GM23248 (cell line): ENCODE measurements at regions not wholly inside any gene's neighbourhood (a gene's known extent, or its start where the extent isn't known, plus 50 kb on each side); places are given as distances from the start of the nearest gene placed in this dataset.

Experiments
- DNase-seq: peaks from one replicate; pipeline ENCODE4 v3.0.0-alpha.2; 2015
- H2AFZ ChIP-seq: fragments of 200-600 bp; sonication (generic); 2 replicates; pipeline ENCODE4 v1.6.1; 2016; ENCODE audit warnings: antibody characterized with exemption
- H3F3A ChIP-seq: fragments of 200-600 bp; sonication (generic); 2 replicates; pipeline ENCODE4 v1.6.1; 2016; ENCODE audit warnings: mild to moderate bottlenecking, antibody characterized with exemption, mixed run types; ENCODE audit not compliant: insufficient read depth
- H3K27ac ChIP-seq: fragments of 200-600 bp; sonication (generic); 2 replicates; pipeline ENCODE4 v1.5.1; 2016; ENCODE audit warnings: mild to moderate bottlenecking
- H3K27me3 ChIP-seq: fragments of 200-600 bp; sonication (generic); replicated peaks from 2 replicates; pipeline ENCODE4 v1.6.1; 2016; ENCODE audit warnings: mild to moderate bottlenecking; ENCODE audit not compliant: insufficient read depth
- H3K36me3 ChIP-seq: fragments of 200-600 bp; sonication (generic); 2 replicates; pipeline ENCODE4 v1.6.1; 2016; ENCODE audit warnings: low read depth, mild to moderate bottlenecking
- H3K4me1 ChIP-seq: fragments of 200-600 bp; sonication (generic); 2 replicates; pipeline ENCODE4 v1.6.1; 2016; ENCODE audit warnings: mild to moderate bottlenecking; ENCODE audit not compliant: insufficient read depth
- H3K4me2 ChIP-seq: fragments of 200-600 bp; sonication (generic); one replicate; pipeline ENCODE4 v1.6.1; 2016; ENCODE audit warnings: mild to moderate bottlenecking; ENCODE audit not compliant: unreplicated experiment
- H3K4me3 ChIP-seq: fragments of 200-600 bp; sonication (generic); 2 replicates; pipeline ENCODE4 v1.5.1; 2016; ENCODE audit warnings: mild to moderate bottlenecking
- H3K79me2 ChIP-seq: fragments of 200-600 bp; sonication (generic); 2 replicates; pipeline ENCODE4 v1.6.1; 2016; ENCODE audit warnings: mild to moderate bottlenecking; ENCODE audit not compliant: insufficient read depth
- H3K9ac ChIP-seq: fragments of 200-600 bp; sonication (generic); 2 replicates; pipeline ENCODE4 v1.6.1; 2016; ENCODE audit warnings: mild to moderate bottlenecking
- H3K9me2 ChIP-seq: fragments of 200-600 bp; sonication (generic); 2 replicates; pipeline ENCODE4 v1.6.1; 2016; ENCODE audit warnings: mixed run types, mild to moderate bottlenecking, moderate library complexity; ENCODE audit not compliant: insufficient read depth
- H3K9me3 ChIP-seq: fragments of 200-600 bp; sonication (generic); one replicate; pipeline ENCODE4 v1.6.1; 2017; ENCODE audit warnings: low read depth
- H4K20me1 ChIP-seq: fragments of 200-600 bp; sonication (generic); 2 replicates; pipeline ENCODE4 v1.6.0; 2016; ENCODE audit not compliant: insufficient read depth
- EZH2 ChIP-seq: fragments of 200-600 bp; sonication (generic); IDR thresholded peaks from 2 replicates; pipeline ENCODE4 v1.6.1; 2018; ENCODE audit warnings: antibody characterized with exemption, mild to moderate bottlenecking; ENCODE audit not compliant: insufficient read depth, poor library complexity, severe bottlenecking
- EZH2phosphoT487 ChIP-seq: fragments of 200-600 bp; sonication (generic); IDR thresholded peaks from 2 replicates; pipeline ENCODE4 v1.6.1; 2018; ENCODE audit warnings: antibody characterized with exemption, moderate library complexity, mild to moderate bottlenecking, low read depth; ENCODE audit not compliant: insufficient read depth
- WGBS, 2 experiments: methylation state at CpG; one replicate each; pipeline ENCODE4 v1.1.6; 2015 to 2017; ENCODE audit warnings: low lambda C conversion rate in 2 of 2, low coverage in 1 of 2; ENCODE audit errors: missing lambda C conversion rate in 2 of 2; 5-methylcytosine and 5-hydroxymethylcytosine counted together
- in situ Hi-C: fragments of 300-500 bp; cut with MboI; formaldehyde crosslinking; loops from 2 replicates; pipeline ENCODE4 v1.15.0; 2020

GRCh38 chr3:94249491-94250079, 186.7 kb downstream of the NSUN3 start:
- TF ChIP-seq EZH2 (no peak), EZH2phosphoT487 (no peak)
- Histone ChIP-seq H3K4me3 (no peak overlapping the region), H3K9ac (no peak overlapping the region), H2AFZ (no peak overlapping the region), H3K4me1 (0 out of 2 replicates have a peak, but pooled peaks cover 3% of the 10 kb centered on the region), H3K4me2 (no peak overlapping the region), H3K79me2 (no peaks in the 10 kb centered on the region), H3F3A (no peaks in the 10 kb centered on the region), H4K20me1 (no peaks in the 10 kb centered on the region), H3K9me3 (no peaks in the 10 kb centered on the region), H3K36me3 (no peaks in the 10 kb centered on the region), H3K9me2 (no peaks in the 10 kb centered on the region), H3K27ac (no peak overlapping the region), H3K27me3 (peaks cover 30% of the 10 kb centered on the region; the same call in 1 of the 2 replicates)
- 21 to 22% methylated on average over 5 of the region's 5 CpGs for WGBS, 2 experiments
- in situ Hi-C loops, result no loop called here
- peak; percentile 83 for DNase-seq

- H3K27me3 ChIP-seq, result peaks cover 30% of the 10 kb centered on the region; the same call in 1 of the 2 replicates
- H3K27ac ChIP-seq, result no peak overlapping the region
- H4K20me1 ChIP-seq, result no peaks in the 10 kb centered on the region
- H3K9me2 ChIP-seq, result no peaks in the 10 kb centered on the region
- no peaks in the 10 kb centered on the region for H3K36me3 ChIP-seq
- H3F3A ChIP-seq, result no peaks in the 10 kb centered on the region
- H3K79me2 ChIP-seq, result no peaks in the 10 kb centered on the region
- H3K9me3 ChIP-seq, result no peaks in the 10 kb centered on the region
- in situ Hi-C loops, result no loop called here
- H3K9ac ChIP-seq, result no peak overlapping the region
- H3K4me2 ChIP-seq, result no peak overlapping the region
- no peaks in the 10 kb centered on the region for H3K4me1 ChIP-seq
- WGBS, 2 experiments, result 8 to 25% methylated on average over 1 of the region's 1 CpG
- no peak for DNase-seq
- no peak for TF ChIP-seq EZH2phosphoT487
- TF ChIP-seq EZH2, result no peak
- no peak overlapping the region for H3K4me3 ChIP-seq
- H2AFZ ChIP-seq, result no peak overlapping the region
Measured at GRCh38 chr3:94251566-94251965, 188.7 kb downstream of the NSUN3 start.

- H2AFZ ChIP-seq, result no peak overlapping the region
- H3K4me3 ChIP-seq, result no peak overlapping the region
- no peak for TF ChIP-seq EZH2
- in situ Hi-C loops, result no loop called here
- no peaks in the 10 kb centered on the region for H3K4me1 ChIP-seq
- no peaks in the 10 kb centered on the region for H3K36me3 ChIP-seq
- no peaks in the 10 kb centered on the region for H4K20me1 ChIP-seq
- H3K27me3 ChIP-seq, result peaks cover 30% of the 10 kb centered on the region; the same call in 1 of the 2 replicates
- no peaks in the 10 kb centered on the region for H3K9me2 ChIP-seq
- no peak overlapping the region for H3K4me2 ChIP-seq
- H3F3A ChIP-seq, result no peaks in the 10 kb centered on the region
- H3K27ac ChIP-seq, result no peak overlapping the region
- H3K9me3 ChIP-seq, result no peaks in the 10 kb centered on the region
- DNase-seq, result no peak
- H3K79me2 ChIP-seq, result no peaks in the 10 kb centered on the region
- 17 to 21% methylated on average over 1 of the region's 1 CpG for WGBS, 2 experiments
- no peak overlapping the region for H3K9ac ChIP-seq
Measured at GRCh38 chr3:94252316-94252715, 189.5 kb downstream of the NSUN3 start.

- H3K9ac ChIP-seq, result no peak overlapping the region
- no peaks in the 10 kb centered on the region for H3K79me2 ChIP-seq
- H3K36me3 ChIP-seq, result no peaks in the 10 kb centered on the region
- no peaks in the 10 kb centered on the region for H3K9me2 ChIP-seq
- 52 to 57% methylated on average over 5 of the region's 5 CpGs for WGBS, 2 experiments
- no peaks in the 10 kb centered on the region for H3K4me1 ChIP-seq
- no peak overlapping the region for H3K4me3 ChIP-seq
- TF ChIP-seq EZH2phosphoT487 (no peak), EZH2 (no peak)
- no peak overlapping the region for H3K27ac ChIP-seq
- H3F3A ChIP-seq, result no peaks in the 10 kb centered on the region
- no peaks in the 10 kb centered on the region for H3K9me3 ChIP-seq
- in situ Hi-C loops, result no loop called here
- H3K27me3 ChIP-seq, result peaks cover 15% of the 10 kb centered on the region; the same call in 1 of the 2 replicates
- H2AFZ ChIP-seq, result no peak overlapping the region
- DNase-seq, result no peak
- no peaks in the 10 kb centered on the region for H4K20me1 ChIP-seq
- no peak overlapping the region for H3K4me2 ChIP-seq
Measured at GRCh38 chr3:94256888-94257813, 194.3 kb downstream of the NSUN3 start.
